AG04450 (cell line): ENCODE measurements at regions not wholly inside any gene's neighbourhood (a gene's known extent, or its start where the extent isn't known, plus 50 kb on each side); places are given as distances from the start of the nearest gene placed in this dataset.

ENCODE experiments used
- CTCF ChIA-PET: fragments of 300-600, 350-600 bp; formaldehyde crosslinking; extraction: SDS; loops from one replicate; lab custom pipeline; 2022; ENCODE audit warnings: antibody characterized with exemption, inconsistent platforms; lab: Charles Lee
- POLR2A ChIA-PET: fragments of 350-600 bp; formaldehyde crosslinking; extraction: SDS; loops from one replicate; lab custom pipeline; 2021; ENCODE audit warnings: antibody characterized with exemption, inconsistent platforms; lab: Yijun Ruan, JAX
- DNase-seq: peaks from one replicate; pipeline ENCODE4 v3.0.0-alpha.2; 2011; ENCODE audit warnings: low read depth, low spot score
- H3K27ac ChIP-seq: one replicate; pipeline ENCODE4 v1.5.1; 2012; ENCODE audit warnings: low read depth, low read length, control low read depth
- H3K27me3 ChIP-seq: one replicate; pipeline ENCODE4 v1.6.0; 2012; ENCODE audit warnings: low read length; ENCODE audit not compliant: control insufficient read depth, insufficient read depth
- H3K4me3 ChIP-seq: 2 replicates; pipeline ENCODE4 v1.5.1; 2011; ENCODE audit warnings: mild to moderate bottlenecking, low read depth, low read length, control low read depth
- H3K9me3 ChIP-seq: 2 replicates; pipeline ENCODE4 v1.5.1; 2012; ENCODE audit warnings: low read length; ENCODE audit not compliant: control insufficient read depth, insufficient read depth
- TF ChIP-seq, protein P1 (sequence below): IDR thresholded peaks from 2 replicates; pipeline ENCODE4 v1.5.1; 2011; ENCODE audit warnings: low read depth, low read length, control low read depth, inconsistent platforms

GRCh38 chr5:54679686-54680085, 162.1 kb downstream of the SNX18 start:
- Histone ChIP-seq H3K27ac (no peak overlapping the region), H3K27me3 (no peaks in the 10 kb centered on the region), H3K4me3 (no peak overlapping the region), H3K9me3 (no peaks in the 10 kb centered on the region)
- TF ChIP-seq, protein P1, sequence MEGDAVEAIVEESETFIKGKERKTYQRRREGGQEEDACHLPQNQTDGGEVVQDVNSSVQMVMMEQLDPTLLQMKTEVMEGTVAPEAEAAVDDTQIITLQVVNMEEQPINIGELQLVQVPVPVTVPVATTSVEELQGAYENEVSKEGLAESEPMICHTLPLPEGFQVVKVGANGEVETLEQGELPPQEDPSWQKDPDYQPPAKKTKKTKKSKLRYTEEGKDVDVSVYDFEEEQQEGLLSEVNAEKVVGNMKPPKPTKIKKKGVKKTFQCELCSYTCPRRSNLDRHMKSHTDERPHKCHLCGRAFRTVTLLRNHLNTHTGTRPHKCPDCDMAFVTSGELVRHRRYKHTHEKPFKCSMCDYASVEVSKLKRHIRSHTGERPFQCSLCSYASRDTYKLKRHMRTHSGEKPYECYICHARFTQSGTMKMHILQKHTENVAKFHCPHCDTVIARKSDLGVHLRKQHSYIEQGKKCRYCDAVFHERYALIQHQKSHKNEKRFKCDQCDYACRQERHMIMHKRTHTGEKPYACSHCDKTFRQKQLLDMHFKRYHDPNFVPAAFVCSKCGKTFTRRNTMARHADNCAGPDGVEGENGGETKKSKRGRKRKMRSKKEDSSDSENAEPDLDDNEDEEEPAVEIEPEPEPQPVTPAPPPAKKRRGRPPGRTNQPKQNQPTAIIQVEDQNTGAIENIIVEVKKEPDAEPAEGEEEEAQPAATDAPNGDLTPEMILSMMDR, result no peak
- CTCF ChIA-PET, result no interaction called here
- POLR2A ChIA-PET, result no interaction called here
- DNase-seq, result no peak

GRCh38 chr5:54678737-54679136, 161.2 kb downstream of the SNX18 start:
- no peak overlapping the region for H3K27ac ChIP-seq
- DNase-seq, result no peak

GRCh38 chr5:54676481-54677340, 159.2 kb downstream of the SNX18 start:
- Histone ChIP-seq H3K4me3 (no peak overlapping the region), H3K27me3 (no peaks in the 10 kb centered on the region), H3K9me3 (peaks cover 6% of the 10 kb centered on the region; the same call in 1 of the 2 replicates), H3K27ac (no peak overlapping the region)
- TF ChIP-seq, protein P1, result no peak
- ChIA-PET POLR2A (no interaction called here), CTCF (no interaction called here)
- DNase-seq, result no peak

More at GRCh38 chr5:54678737-54679136, 161.2 kb downstream of the SNX18 start:
- TF ChIP-seq, protein P1, result no peak
- Histone ChIP-seq H3K9me3 (no peaks in the 10 kb centered on the region), H3K27me3 (no peaks in the 10 kb centered on the region), H3K4me3 (no peak overlapping the region)
- CTCF ChIA-PET, result no interaction called here
- POLR2A ChIA-PET, result no interaction called here

GRCh38 chr5:54673523-54674225, 156.1 kb downstream of the SNX18 start:
- ChIA-PET POLR2A (no interaction called here), CTCF (interaction anchor here (0.9 to 1.2 kb wide), 2 partner anchors 193 to 232 kb away, joined by 3 read pairs; no protein-coding TSS in a partner anchor)
- Histone ChIP-seq H3K9me3 (peaks cover 9% of the 10 kb centered on the region; the same call in 1 of the 2 replicates), H3K27ac (no peak overlapping the region), H3K4me3 (no peak overlapping the region), H3K27me3 (no peaks in the 10 kb centered on the region)
- TF ChIP-seq, protein P1, result no peak
- DNase-seq, result no peak
